SHP77 (cell line): ENCODE measurements at regions not wholly inside any gene's neighbourhood (a gene's known extent, or its start where the extent isn't known, plus 50 kb on each side); places are given as distances from the start of the nearest gene placed in this dataset.

ENCODE experiments used
- DNase-seq, 2 experiments: peaks; one replicate each; lab custom pipeline; 2025; lab: John Stamatoyannopoulos, UW

- no peak for DNase-seq
Observed at GRCh38 chr5:73228052-73228451, 55.1 kb downstream of the TMEM174 start.
